H9 (cell line): ENCODE measurements at regions not wholly inside any gene's neighbourhood (a gene's known extent, or its start where the extent isn't known, plus 50 kb on each side); places are given as distances from the start of the nearest gene placed in this dataset.

Experiments used
- DNase-seq: peaks from one replicate; pipeline ENCODE4 v3.0.0-alpha.2; 2017
- H2AFZ ChIP-seq: one replicate; pipeline ENCODE4 v1.6.1; 2013; ENCODE audit warnings: mild to moderate bottlenecking, low read length, control low read depth, moderate library complexity
- H2AK5ac ChIP-seq: 2 replicates; pipeline ENCODE4 v1.6.1; 2013; ENCODE audit warnings: low read length, control low read depth, mixed read lengths; ENCODE audit not compliant: insufficient read length
- H2BK120ac ChIP-seq: one replicate; pipeline ENCODE4 v1.6.1; 2013; ENCODE audit warnings: low read depth, mild to moderate bottlenecking, low read length, control low read depth, inconsistent platforms; ENCODE audit not compliant: poor library complexity, severe bottlenecking
- H2BK12ac ChIP-seq: 2 replicates; pipeline ENCODE4 v1.6.1; 2013; ENCODE audit warnings: low read length, control low read depth, mixed read lengths, low read depth; ENCODE audit not compliant: insufficient read length
- H2BK15ac ChIP-seq: 2 replicates; pipeline ENCODE4 v1.6.1; 2013; ENCODE audit warnings: low read depth, low read length, control low read depth
- H2BK20ac ChIP-seq: one replicate; pipeline ENCODE4 v1.6.1; 2013; ENCODE audit warnings: low read depth, mild to moderate bottlenecking, low read length, control low read depth, inconsistent platforms; ENCODE audit not compliant: poor library complexity, severe bottlenecking
- H2BK5ac ChIP-seq: 2 replicates; pipeline ENCODE4 v1.6.1; 2013; ENCODE audit warnings: low read length, control low read depth, mixed read lengths; ENCODE audit not compliant: insufficient read length
- H3K14ac ChIP-seq: 2 replicates; pipeline ENCODE4 v1.6.1; 2013; ENCODE audit warnings: low read length, control low read depth; ENCODE audit not compliant: insufficient read depth
- H3K18ac ChIP-seq: 2 replicates; pipeline ENCODE4 v1.6.1; 2013; ENCODE audit warnings: low read depth, mild to moderate bottlenecking, mixed read lengths, low read length, control low read depth; ENCODE audit not compliant: insufficient read length
- H3K23ac ChIP-seq: 2 replicates; pipeline ENCODE4 v1.6.1; 2013; ENCODE audit warnings: low read length, control low read depth, mixed read lengths, low read depth; ENCODE audit not compliant: insufficient read length
- H3K23me2 ChIP-seq: 2 replicates; pipeline ENCODE4 v1.6.1; 2013; ENCODE audit warnings: low read depth, mild to moderate bottlenecking, mixed read lengths, low read length, control low read depth; ENCODE audit not compliant: insufficient read length, poor library complexity, severe bottlenecking
- H3K27ac ChIP-seq: 2 replicates; pipeline ENCODE4 v1.5.1; 2013; ENCODE audit warnings: low read length, control low read depth, mixed read lengths, low read depth; ENCODE audit not compliant: insufficient read length
- H3K27me3 ChIP-seq: 2 replicates; pipeline ENCODE4 v1.6.1; 2013; ENCODE audit warnings: low read length, control low read depth, inconsistent platforms; ENCODE audit not compliant: insufficient read depth
- H3K4ac ChIP-seq: 2 replicates; pipeline ENCODE4 v1.6.1; 2013; ENCODE audit warnings: low read depth, mild to moderate bottlenecking, control low read depth, inconsistent platforms, low read length, moderate library complexity
- H3K4me1 ChIP-seq: 2 replicates; pipeline ENCODE4 v1.6.1; 2013; ENCODE audit warnings: low read length, control low read depth, inconsistent platforms; ENCODE audit not compliant: insufficient read depth
- H3K4me2 ChIP-seq: 2 replicates; pipeline ENCODE4 v1.6.1; 2013; ENCODE audit warnings: low read length, control low read depth, mixed read lengths; ENCODE audit not compliant: insufficient read length, insufficient read depth
- H3K56ac ChIP-seq: 2 replicates; pipeline ENCODE4 v1.6.1; 2013; ENCODE audit warnings: low read depth, mild to moderate bottlenecking, mixed read lengths, low read length, control low read depth; ENCODE audit not compliant: insufficient read length
- H3K79me1 ChIP-seq: 2 replicates; pipeline ENCODE4 v1.6.1; 2013; ENCODE audit warnings: low read depth, mild to moderate bottlenecking, moderate library complexity, low read length, control low read depth, inconsistent platforms; ENCODE audit not compliant: insufficient read depth, poor library complexity, severe bottlenecking
- H3K79me2 ChIP-seq: 2 replicates; pipeline ENCODE4 v1.6.1; 2013; ENCODE audit warnings: low read length, control low read depth, inconsistent platforms; ENCODE audit not compliant: insufficient read depth
- H3K9ac ChIP-seq: 2 replicates; pipeline ENCODE4 v1.6.1; 2013; ENCODE audit warnings: low read length, control low read depth, mixed read lengths; ENCODE audit not compliant: insufficient read length; ENCODE audit errors: extremely low read depth
- H3K9me3 ChIP-seq: one replicate; pipeline ENCODE4 v1.6.1; 2013; ENCODE audit warnings: low read depth, low read length, inconsistent platforms; ENCODE audit not compliant: control insufficient read depth
- H3T11ph ChIP-seq: one replicate; pipeline ENCODE4 v1.6.1; 2013; ENCODE audit warnings: mild to moderate bottlenecking, low read length, control low read depth, inconsistent platforms
- H4K20me1 ChIP-seq: one replicate; pipeline ENCODE4 v1.6.1; 2013; ENCODE audit not compliant: control insufficient read depth, insufficient read length, insufficient read depth
- H4K5ac ChIP-seq: 2 replicates; pipeline ENCODE4 v1.6.1; 2013; ENCODE audit warnings: low read depth, mild to moderate bottlenecking, mixed read lengths, low read length, control low read depth; ENCODE audit not compliant: insufficient read length
- H4K8ac ChIP-seq: replicated peaks from 2 replicates; pipeline ENCODE4 v1.6.1; 2013; ENCODE audit warnings: low read length, control low read depth, mixed read lengths, low read depth; ENCODE audit not compliant: insufficient read length
- H4K91ac ChIP-seq: 2 replicates; pipeline ENCODE4 v1.6.1; 2013; ENCODE audit warnings: low read depth, mild to moderate bottlenecking, moderate library complexity, mixed read lengths, low read length, control low read depth; ENCODE audit not compliant: insufficient read length
- H3K27ac Mint-ChIP-seq, 3 experiments: 2 replicates in 2 of 3; 3 replicates in 1 of 3; pipeline ENCODE4 v1.8.0; 2020 to 2021; ENCODE audit warnings: mixed read lengths in 3 of 3, mild to moderate bottlenecking in 1 of 3, moderate library complexity in 1 of 3
- H3K27me3 Mint-ChIP-seq: 2 replicates; pipeline ENCODE4 v1.8.0; 2021; ENCODE audit warnings: low read depth, mild to moderate bottlenecking, moderate library complexity, mixed read lengths
- H3K36me3 Mint-ChIP-seq, 3 experiments: 2 replicates in 2 of 3; 3 replicates in 1 of 3; pipeline ENCODE4 v1.8.0; 2020 to 2021; ENCODE audit warnings: low read depth in 3 of 3, mixed read lengths in 3 of 3; ENCODE audit not compliant: insufficient read depth in 1 of 3
- H3K4me1 Mint-ChIP-seq, 2 experiments: 2 replicates each; pipeline ENCODE4 v1.8.0; 2020; ENCODE audit warnings: mixed read lengths in 2 of 2
- H3K4me3 Mint-ChIP-seq, 2 experiments: 2 replicates in 1 of 2; 3 replicates in 1 of 2; pipeline ENCODE4 v1.8.0; 2020 to 2021; ENCODE audit warnings: mild to moderate bottlenecking in 2 of 2, mixed read lengths in 2 of 2, moderate library complexity in 1 of 2
- H3K9me3 Mint-ChIP-seq, 2 experiments: 2 replicates in 1 of 2; 3 replicates in 1 of 2; pipeline ENCODE4 v1.8.0; 2020; ENCODE audit warnings: mild to moderate bottlenecking in 2 of 2, mixed read lengths in 2 of 2, moderate library complexity in 1 of 2
- WGBS: extraction: QIAGEN DNeasy Blood & Tissue Kit; methylation state at CpG from one replicate; pipeline ENCODE4 v1.1.7; 2013; ENCODE audit warnings: missing lambda C conversion rate, low lambda C conversion rate, mixed read lengths; ENCODE audit not compliant: insufficient read length; ENCODE audit errors: extremely low coverage; 5-methylcytosine and 5-hydroxymethylcytosine counted together
- TF ChIP-seq, protein P1 (sequence below): fragments of 200-600 bp; sonication (generic); conservative IDR thresholded peaks from 3 replicates; pipeline ENCODE4 v1.8.0; 2021; ENCODE audit warnings: antibody characterized with exemption, mild to moderate bottlenecking

DNA sequence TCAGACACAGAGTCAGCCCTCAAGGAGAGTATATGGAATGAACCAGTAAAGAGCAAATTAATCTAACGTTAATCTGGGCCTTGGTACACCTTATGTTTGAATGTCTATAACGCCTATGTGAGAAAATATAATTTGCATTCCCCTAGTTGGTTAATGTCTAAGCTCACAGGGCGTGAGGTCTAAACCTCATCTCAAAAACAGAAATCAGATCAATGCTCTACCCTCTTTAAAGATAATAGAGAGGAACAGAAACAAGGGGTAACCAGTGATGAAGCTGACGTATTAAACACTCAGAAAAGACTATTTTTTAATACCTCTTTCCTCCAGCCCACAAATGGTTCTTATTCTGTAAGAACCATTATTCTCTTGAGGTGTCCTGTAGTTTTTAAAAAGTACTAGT, 369.2 kb upstream of the NOCT start:
- Mint-ChIP-seq H3K4me1 (peaks cover 22 to 35% of the 10 kb centered on the region in 2 experiments), H3K9me3 (no peaks in the 10 kb centered on the region; a peak in 2 of 5 replicates), H3K27me3 (no peaks in the 10 kb centered on the region; the same call in 1 of the 2 replicates), H3K36me3 (peaks cover 0 to 7% (median 0%) of the 10 kb centered on the region in 3 experiments; a peak in 4 of 7 replicates), H3K27ac (no peak overlapping the region), H3K4me3 (no peak overlapping the region)
- Histone ChIP-seq H2BK15ac (no peak overlapping the region), H3K27ac (no peak overlapping the region), H4K20me1 (no peaks in the 10 kb centered on the region), H4K5ac (no peak overlapping the region), H3K23ac (no peak overlapping the region), H4K91ac (no peak overlapping the region), H2AFZ (no peak overlapping the region), H3K79me2 (no peaks in the 10 kb centered on the region), H4K8ac (no peak overlapping the region), H3K9me3 (no peaks in the 10 kb centered on the region), H3T11ph (no peak overlapping the region), H3K4me2 (no peak overlapping the region), H2BK20ac (no peak overlapping the region), H3K9ac (no peak overlapping the region), H2BK5ac (no peak overlapping the region), H3K79me1 (no peaks in the 10 kb centered on the region), H3K18ac (no peak overlapping the region), H2BK12ac (no peak overlapping the region), H3K27me3 (no peaks in the 10 kb centered on the region; the same call in 1 of the 2 replicates), H3K56ac (no peak overlapping the region), H2BK120ac (no peak overlapping the region), H3K4me1 (peaks cover 6% of the 10 kb centered on the region; the same call in 1 of the 2 replicates), H3K23me2 (no peaks in the 10 kb centered on the region), H3K4ac (no peak overlapping the region), H3K14ac (no peak overlapping the region), H2AK5ac (no peak overlapping the region)
- no CpG with 5 or more reads among the region's 4 CpGs for WGBS
- TF ChIP-seq, protein P1, sequence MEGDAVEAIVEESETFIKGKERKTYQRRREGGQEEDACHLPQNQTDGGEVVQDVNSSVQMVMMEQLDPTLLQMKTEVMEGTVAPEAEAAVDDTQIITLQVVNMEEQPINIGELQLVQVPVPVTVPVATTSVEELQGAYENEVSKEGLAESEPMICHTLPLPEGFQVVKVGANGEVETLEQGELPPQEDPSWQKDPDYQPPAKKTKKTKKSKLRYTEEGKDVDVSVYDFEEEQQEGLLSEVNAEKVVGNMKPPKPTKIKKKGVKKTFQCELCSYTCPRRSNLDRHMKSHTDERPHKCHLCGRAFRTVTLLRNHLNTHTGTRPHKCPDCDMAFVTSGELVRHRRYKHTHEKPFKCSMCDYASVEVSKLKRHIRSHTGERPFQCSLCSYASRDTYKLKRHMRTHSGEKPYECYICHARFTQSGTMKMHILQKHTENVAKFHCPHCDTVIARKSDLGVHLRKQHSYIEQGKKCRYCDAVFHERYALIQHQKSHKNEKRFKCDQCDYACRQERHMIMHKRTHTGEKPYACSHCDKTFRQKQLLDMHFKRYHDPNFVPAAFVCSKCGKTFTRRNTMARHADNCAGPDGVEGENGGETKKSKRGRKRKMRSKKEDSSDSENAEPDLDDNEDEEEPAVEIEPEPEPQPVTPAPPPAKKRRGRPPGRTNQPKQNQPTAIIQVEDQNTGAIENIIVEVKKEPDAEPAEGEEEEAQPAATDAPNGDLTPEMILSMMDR, result no peak
- DNase-seq, result no peak
